ENCODE measurements at regions not wholly inside any gene's neighbourhood (a gene's known extent, or its start where the extent isn't known, plus 50 kb on each side); places are given as distances from the start of the nearest gene placed in this dataset.

DNA sequence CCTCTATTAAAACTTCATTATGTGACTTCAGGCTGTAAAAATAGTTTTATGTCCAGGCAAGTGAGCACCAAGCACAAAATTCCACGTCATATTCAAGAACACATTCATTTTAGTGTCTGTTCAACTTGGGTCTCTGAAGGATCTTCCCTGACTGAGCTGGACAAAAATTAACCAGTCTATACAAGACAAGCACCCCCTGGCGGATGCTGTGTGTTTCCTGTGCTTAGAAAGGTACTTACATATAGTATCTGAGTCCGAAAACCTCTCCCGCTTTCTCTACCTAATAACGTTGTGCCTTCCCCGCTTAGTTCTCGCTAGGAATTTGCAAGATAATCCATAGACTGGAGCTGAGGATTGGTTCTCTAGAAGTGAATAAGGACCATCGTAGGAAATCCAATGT lies 2214.5 kb upstream of the TENM3 start:
- Histone ChIP-seq H3K36me3 (ENCODE audit: insufficient read depth, low read length) (no peaks in the 10 kb centered on the region), H4K20me1 (ENCODE audit: insufficient read depth, low read length) (no peaks in the 10 kb centered on the region)
- peak; percentile 20 for DNase-seq

DNA sequence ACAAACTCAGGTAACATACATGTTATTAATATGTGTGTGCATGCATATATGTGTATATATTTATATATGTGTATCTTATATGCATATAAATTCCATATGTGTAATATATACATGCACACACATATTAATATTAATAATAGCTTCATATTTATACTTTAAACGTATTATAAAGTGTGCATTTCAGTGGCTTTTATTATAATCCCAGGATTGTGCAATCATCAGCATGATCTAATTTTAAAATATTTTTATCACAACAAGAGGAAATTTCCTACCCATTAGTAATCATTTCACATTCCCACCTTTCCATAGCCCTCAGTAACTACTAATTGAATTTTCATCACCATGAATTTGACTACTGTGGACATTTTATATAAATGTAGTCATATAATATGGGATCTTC lies 2211.9 kb upstream of the TENM3 start:
- DNase-seq (no peak), ATAC-seq (ENCODE audit: insufficient read depth, low read depth) (no peak)
- H3K79me2 ChIP-seq (ENCODE audit: insufficient read depth, low read length) = no peaks in the 10 kb centered on the region
- H3K4me3 ChIP-seq (ENCODE audit: low read depth in 1 of 2, low read length in 2 of 2) = no peak overlapping the region
- no peak overlapping the region for H3K27ac ChIP-seq (ENCODE audit: low read length)
- H3K9ac ChIP-seq (ENCODE audit: low read depth, low read length) = no peak overlapping the region
- no peaks in the 10 kb centered on the region for H3K36me3 ChIP-seq (ENCODE audit: insufficient read depth, low read length)
- H3K9me3 ChIP-seq (ENCODE audit: insufficient read depth, low read length, severe bottlenecking) = no peaks in the 10 kb centered on the region
- H4K20me1 ChIP-seq (ENCODE audit: insufficient read depth, low read length) = no peaks in the 10 kb centered on the region
- no peak overlapping the region for H3K4me2 ChIP-seq (ENCODE audit: insufficient read depth, low read length)
- H3K27me3 ChIP-seq (ENCODE audit: insufficient read depth, low read length, poor library complexity) = no peaks in the 10 kb centered on the region
- H2AFZ ChIP-seq (ENCODE audit: low read depth, low read length) = no peak overlapping the region
- H3K4me1 ChIP-seq (ENCODE audit: insufficient read depth, low read length) = no peaks in the 10 kb centered on the region
- TF ChIP-seq, protein P1, sequence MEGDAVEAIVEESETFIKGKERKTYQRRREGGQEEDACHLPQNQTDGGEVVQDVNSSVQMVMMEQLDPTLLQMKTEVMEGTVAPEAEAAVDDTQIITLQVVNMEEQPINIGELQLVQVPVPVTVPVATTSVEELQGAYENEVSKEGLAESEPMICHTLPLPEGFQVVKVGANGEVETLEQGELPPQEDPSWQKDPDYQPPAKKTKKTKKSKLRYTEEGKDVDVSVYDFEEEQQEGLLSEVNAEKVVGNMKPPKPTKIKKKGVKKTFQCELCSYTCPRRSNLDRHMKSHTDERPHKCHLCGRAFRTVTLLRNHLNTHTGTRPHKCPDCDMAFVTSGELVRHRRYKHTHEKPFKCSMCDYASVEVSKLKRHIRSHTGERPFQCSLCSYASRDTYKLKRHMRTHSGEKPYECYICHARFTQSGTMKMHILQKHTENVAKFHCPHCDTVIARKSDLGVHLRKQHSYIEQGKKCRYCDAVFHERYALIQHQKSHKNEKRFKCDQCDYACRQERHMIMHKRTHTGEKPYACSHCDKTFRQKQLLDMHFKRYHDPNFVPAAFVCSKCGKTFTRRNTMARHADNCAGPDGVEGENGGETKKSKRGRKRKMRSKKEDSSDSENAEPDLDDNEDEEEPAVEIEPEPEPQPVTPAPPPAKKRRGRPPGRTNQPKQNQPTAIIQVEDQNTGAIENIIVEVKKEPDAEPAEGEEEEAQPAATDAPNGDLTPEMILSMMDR (IDR thresholded peaks at IDR 0.05; ENCODE audit: borderline replicate concordance, extremely low read depth, low read length, poor library complexity, severe bottlenecking) = no peak
- no peak for TF ChIP-seq EZH2 (IDR thresholded peaks at IDR 0.05; ENCODE audit: borderline replicate concordance, low read depth, low read length, severe bottlenecking)

More for the DNA sequence above, 2214.5 kb upstream of the TENM3 start:
- Histone ChIP-seq H3K4me3 (ENCODE audit: low read depth in 1 of 2, low read length in 2 of 2) (no peak overlapping the region), H3K4me2 (ENCODE audit: insufficient read depth, low read length) (no peak overlapping the region), H3K4me1 (ENCODE audit: insufficient read depth, low read length) (no peaks in the 10 kb centered on the region), H3K79me2 (ENCODE audit: insufficient read depth, low read length) (no peaks in the 10 kb centered on the region), H3K27me3 (ENCODE audit: insufficient read depth, low read length, poor library complexity) (no peaks in the 10 kb centered on the region), H3K9ac (ENCODE audit: low read depth, low read length) (no peak overlapping the region), H3K27ac (ENCODE audit: low read length) (no peak overlapping the region), H3K9me3 (ENCODE audit: insufficient read depth, low read length, severe bottlenecking) (no peaks in the 10 kb centered on the region), H2AFZ (ENCODE audit: low read depth, low read length) (no peak overlapping the region; the same call in 1 of the 2 replicates)
- ATAC-seq (ENCODE audit: insufficient read depth, low read depth) = no peak
- TF ChIP-seq, protein P1 (IDR thresholded peaks at IDR 0.05; ENCODE audit: borderline replicate concordance, extremely low read depth, low read length, poor library complexity, severe bottlenecking) = peak; percentile 43
- no peak for TF ChIP-seq EZH2 (IDR thresholded peaks at IDR 0.05; ENCODE audit: borderline replicate concordance, low read depth, low read length, severe bottlenecking)

DNA sequence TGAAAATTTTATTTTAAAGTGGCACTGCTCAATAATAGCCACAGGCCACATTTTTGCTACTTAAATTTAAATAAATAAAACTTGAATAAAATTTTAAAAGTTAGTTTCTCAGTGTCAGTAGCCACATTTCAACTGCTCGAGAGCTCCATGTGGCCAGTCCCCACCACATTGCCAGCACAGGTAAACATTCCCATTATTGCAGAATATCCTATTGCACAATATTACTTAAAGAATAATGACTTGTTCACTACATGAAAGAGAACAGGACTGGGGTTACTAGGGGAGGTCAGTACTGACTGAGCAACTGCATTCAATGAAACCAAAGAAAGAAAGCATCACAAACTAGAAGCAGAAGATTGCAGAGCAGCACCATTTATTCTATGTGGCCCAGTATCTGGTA lies 2201.6 kb upstream of the TENM3 start:
- Histone ChIP-seq H3K79me2 (ENCODE audit: insufficient read depth, low read length) (no peaks in the 10 kb centered on the region), H3K27me3 (ENCODE audit: insufficient read depth, low read length, poor library complexity) (no peaks in the 10 kb centered on the region), H2AFZ (ENCODE audit: low read depth, low read length) (no peak overlapping the region), H3K4me1 (ENCODE audit: insufficient read depth, low read length) (no peaks in the 10 kb centered on the region), H3K9ac (ENCODE audit: low read depth, low read length) (no peak overlapping the region), H3K4me2 (ENCODE audit: insufficient read depth, low read length) (no peak overlapping the region), H3K4me3 (ENCODE audit: low read depth in 1 of 2, low read length in 2 of 2) (no peak overlapping the region), H3K36me3 (ENCODE audit: insufficient read depth, low read length) (no peaks in the 10 kb centered on the region), H3K9me3 (ENCODE audit: insufficient read depth, low read length, severe bottlenecking) (no peaks in the 10 kb centered on the region), H4K20me1 (ENCODE audit: insufficient read depth, low read length) (no peaks in the 10 kb centered on the region), H3K27ac (ENCODE audit: low read length) (no peak overlapping the region)
- no peak for ATAC-seq (ENCODE audit: insufficient read depth, low read depth)
- DNase-seq = no peak
- TF ChIP-seq, protein P1 (IDR thresholded peaks at IDR 0.05; ENCODE audit: borderline replicate concordance, extremely low read depth, low read length, poor library complexity, severe bottlenecking) = no peak
- TF ChIP-seq EZH2 (IDR thresholded peaks at IDR 0.05; ENCODE audit: borderline replicate concordance, low read depth, low read length, severe bottlenecking) = no peak

DNA sequence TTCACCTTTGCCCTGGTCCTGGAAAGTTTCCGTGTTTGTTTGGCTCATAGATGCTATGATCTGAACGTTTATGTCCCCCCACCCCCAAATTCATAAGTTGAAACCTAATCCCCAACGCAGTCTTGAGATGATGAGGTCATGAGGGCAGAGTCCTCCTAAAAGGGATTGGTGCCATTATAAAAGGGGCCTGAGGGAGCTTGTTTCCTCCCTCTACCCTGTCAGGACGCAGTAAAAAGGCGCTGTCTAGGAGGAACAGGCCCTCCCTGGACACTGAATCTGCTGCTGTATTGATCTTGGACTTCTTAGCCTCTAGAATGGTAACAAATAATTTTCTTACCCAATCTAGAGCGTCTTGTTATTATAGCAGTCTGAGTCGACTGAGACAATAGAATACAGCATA lies 2190.6 kb upstream of the TENM3 start:
- ATAC-seq (ENCODE audit: insufficient read depth, low read depth) = no peak
- H4K20me1 ChIP-seq (ENCODE audit: insufficient read depth, low read length) = no peaks in the 10 kb centered on the region
- no peak overlapping the region for H3K27ac ChIP-seq (ENCODE audit: low read length)
- H3K9me3 ChIP-seq (ENCODE audit: insufficient read depth, low read length, severe bottlenecking) = no peaks in the 10 kb centered on the region
- H3K9ac ChIP-seq (ENCODE audit: low read depth, low read length) = no peak overlapping the region
- no peaks in the 10 kb centered on the region for H3K27me3 ChIP-seq (ENCODE audit: insufficient read depth, low read length, poor library complexity)
- no peak for DNase-seq
- H3K4me2 ChIP-seq (ENCODE audit: insufficient read depth, low read length) = no peak overlapping the region
- H3K79me2 ChIP-seq (ENCODE audit: insufficient read depth, low read length) = no peaks in the 10 kb centered on the region
- no peak overlapping the region for H2AFZ ChIP-seq (ENCODE audit: low read depth, low read length)
- TF ChIP-seq, protein P1 (IDR thresholded peaks at IDR 0.05; ENCODE audit: borderline replicate concordance, extremely low read depth, low read length, poor library complexity, severe bottlenecking) = no peak
- no peak for TF ChIP-seq EZH2 (IDR thresholded peaks at IDR 0.05; ENCODE audit: borderline replicate concordance, low read depth, low read length, severe bottlenecking)
- no peak overlapping the region for H3K4me3 ChIP-seq (ENCODE audit: low read depth in 1 of 2, low read length in 2 of 2)
- H3K36me3 ChIP-seq (ENCODE audit: insufficient read depth, low read length) = no peaks in the 10 kb centered on the region
- no peaks in the 10 kb centered on the region for H3K4me1 ChIP-seq (ENCODE audit: insufficient read depth, low read length)
